DMS 273 (cell line): ENCODE measurements at regions not wholly inside any gene's neighbourhood (a gene's known extent, or its start where the extent isn't known, plus 50 kb on each side); places are given as distances from the start of the nearest gene placed in this dataset.
"Not testable (repeated sequence)": the region's sequence is repeated elsewhere in the genome, so short reads cannot be mapped to it uniquely, and the experiment has no call there.

Experiments used
- DNase-seq: peaks from one replicate; lab custom pipeline; 2025; ENCODE audit not compliant: unreplicated experiment; lab: John Stamatoyannopoulos, UW

GRCh38 chr2:123696799-123697410, 328.2 kb upstream of the CNTNAP5 start:
- no peak for DNase-seq

GRCh38 chr2:123715467-123715982, 309.6 kb upstream of the CNTNAP5 start:
- DNase-seq = no peak

- no peak for DNase-seq
Measured at GRCh38 chr2:123717636-123718334, 307.3 kb upstream of the CNTNAP5 start.

GRCh38 chr2:123720760-123721159, 304.3 kb upstream of the CNTNAP5 start:
- DNase-seq = no peak

- DNase-seq = no peak
Measured at GRCh38 chr2:123723706-123724105, 301.4 kb upstream of the CNTNAP5 start.

- DNase-seq = no peak
Measured at GRCh38 chr2:123732563-123732962, 292.5 kb upstream of the CNTNAP5 start.

- DNase-seq = no peak
Measured at GRCh38 chr2:123737371-123737770, 287.7 kb upstream of the CNTNAP5 start.

GRCh38 chr2:123738643-123739042, 286.4 kb upstream of the CNTNAP5 start:
- no peak for DNase-seq

- DNase-seq = no peak
Measured at GRCh38 chr2:123746006-123746405, 279.1 kb upstream of the CNTNAP5 start.

- DNase-seq = no peak
Measured at GRCh38 chr2:123747326-123747725, 277.8 kb upstream of the CNTNAP5 start.

GRCh38 chr2:123762221-123762620, 262.9 kb upstream of the CNTNAP5 start:
- no peak for DNase-seq

GRCh38 chr2:123768233-123768632, 256.9 kb upstream of the CNTNAP5 start:
- DNase-seq = no peak

- DNase-seq = no peak
Measured at GRCh38 chr2:123769001-123769400, 256.1 kb upstream of the CNTNAP5 start.

- DNase-seq = no peak
Measured at GRCh38 chr2:123770996-123771720, 253.9 kb upstream of the CNTNAP5 start.

- no peak for DNase-seq
Measured at GRCh38 chr2:123771928-123772632, 253.0 kb upstream of the CNTNAP5 start.

GRCh38 chr2:123777116-123777515, 248.0 kb upstream of the CNTNAP5 start:
- DNase-seq = no peak

GRCh38 chr2:123783164-123783563, 241.9 kb upstream of the CNTNAP5 start:
- no peak for DNase-seq

- DNase-seq = no peak
Measured at GRCh38 chr2:123785332-123785731, 239.8 kb upstream of the CNTNAP5 start.

- no peak for DNase-seq
Measured at GRCh38 chr2:123791207-123791606, 233.9 kb upstream of the CNTNAP5 start.

- no peak for DNase-seq
Measured at GRCh38 chr2:123791684-123792083, 233.4 kb upstream of the CNTNAP5 start.

GRCh38 chr2:123804126-123804525, 221.0 kb upstream of the CNTNAP5 start:
- not testable (repeated sequence) for DNase-seq
